ENCODE measurements at regions not wholly inside any gene's neighbourhood (a gene's known extent, or its start where the extent isn't known, plus 50 kb on each side); places are given as distances from the start of the nearest gene placed in this dataset.
A peak's percentile ranks its signal among the peaks of the same experiment; 100 is the strongest.
"Not testable (repeated sequence)": the region's sequence is repeated elsewhere in the genome, so short reads cannot be mapped to it uniquely, and the experiment has no call there.

DNA sequence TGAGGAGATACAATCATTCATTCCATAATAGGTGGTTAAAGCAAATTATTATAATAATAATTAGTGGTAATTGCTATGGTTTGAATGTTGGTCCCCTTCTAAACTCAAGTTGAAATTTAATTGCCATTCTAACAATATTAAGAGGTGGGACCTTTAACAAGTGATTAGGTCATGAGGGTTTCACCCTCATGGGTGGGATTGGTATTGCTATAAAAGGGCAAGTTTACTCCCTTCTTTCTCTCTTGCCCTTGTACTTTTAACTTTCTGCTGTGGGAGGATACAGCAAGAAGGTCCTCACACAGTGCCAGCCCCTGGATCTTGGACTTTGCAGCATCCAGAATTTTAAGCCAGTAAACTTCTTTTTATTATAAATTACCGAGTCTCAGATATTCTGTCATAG lies 101.9 kb upstream of the PARP8 start:
- Mint-ChIP-seq H3K27ac (peak overlapping the region; percentile 50), H3K9me3 (peaks cover 41% of the 10 kb centered on the region), H3K4me1 (ENCODE audit: low read depth) (peaks cover 37% of the 10 kb centered on the region), H3K36me3 (ENCODE audit: low read depth) (peaks cover 33% of the 10 kb centered on the region), H3K27me3 (ENCODE audit: low read depth) (no peaks in the 10 kb centered on the region), H3K4me3 (peak overlapping the region; percentile 62)
- no peak for DNase-seq (ENCODE audit: low spot score)

- DNase-seq (ENCODE audit: low spot score) = no peak
- Mint-ChIP-seq H3K4me1 (ENCODE audit: low read depth) (peaks cover 11% of the 10 kb centered on the region), H3K9me3 (peaks cover 30% of the 10 kb centered on the region), H3K27ac (no peak overlapping the region), H3K36me3 (ENCODE audit: low read depth) (peaks cover 16% of the 10 kb centered on the region), H3K4me3 (peak overlapping the region; percentile 28), H3K27me3 (ENCODE audit: low read depth) (no peaks in the 10 kb centered on the region)
Observed at GRCh38 chr5:50574121-50574520, 92.3 kb upstream of the PARP8 start.

DNA sequence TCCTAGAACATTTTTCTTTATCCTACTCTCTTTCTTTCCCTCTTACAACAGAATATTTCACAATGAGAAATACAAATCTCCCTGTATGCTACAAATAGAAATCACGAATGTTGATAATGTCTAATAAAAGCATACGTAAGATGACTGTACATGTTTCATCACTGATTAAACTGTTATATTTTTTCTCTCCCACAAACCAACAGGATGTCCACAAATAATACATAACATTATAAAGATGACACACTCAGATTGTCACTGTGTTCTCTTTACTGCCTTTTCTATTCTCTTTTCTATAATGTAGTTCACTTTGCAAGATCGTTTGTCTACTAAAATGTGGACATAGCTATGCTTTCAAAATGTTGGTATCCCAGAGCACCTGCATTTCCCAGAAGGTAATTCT lies 90.7 kb upstream of the PARP8 start:
- Mint-ChIP-seq H3K4me3 (no peak overlapping the region), H3K27ac (no peak overlapping the region), H3K27me3 (ENCODE audit: low read depth) (no peaks in the 10 kb centered on the region)

DNA sequence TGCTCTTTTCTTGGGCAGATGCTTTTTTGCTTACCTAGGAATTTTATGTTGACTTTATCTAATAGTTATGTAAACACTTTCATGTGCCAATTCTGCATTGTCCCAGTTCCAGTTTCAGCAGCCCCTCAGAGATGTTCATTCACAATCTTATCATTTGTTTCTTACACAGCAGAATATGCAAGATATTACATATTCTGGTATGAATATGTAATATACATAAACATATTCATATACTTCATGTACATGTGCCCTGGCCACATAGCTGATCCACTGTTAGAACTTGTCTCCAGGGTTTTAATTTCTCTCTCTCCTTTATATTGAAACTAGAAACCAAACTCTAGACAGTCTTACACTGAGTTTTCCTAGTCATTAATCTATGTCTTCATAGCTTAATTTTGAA lies 90.2 kb upstream of the PARP8 start:
- Mint-ChIP-seq H3K9me3 (peaks cover 19% of the 10 kb centered on the region), H3K27ac (no peak overlapping the region), H3K27me3 (ENCODE audit: low read depth) (no peaks in the 10 kb centered on the region), H3K36me3 (ENCODE audit: low read depth) (peaks cover 10% of the 10 kb centered on the region), H3K4me3 (no peak overlapping the region), H3K4me1 (ENCODE audit: low read depth) (peaks cover 11% of the 10 kb centered on the region)
- DNase-seq (ENCODE audit: low spot score) = no peak

More for the DNA sequence above, 90.7 kb upstream of the PARP8 start:
- Mint-ChIP-seq H3K4me1 (ENCODE audit: low read depth) (peaks cover 11% of the 10 kb centered on the region), H3K36me3 (ENCODE audit: low read depth) (peaks cover 12% of the 10 kb centered on the region), H3K9me3 (peaks cover 23% of the 10 kb centered on the region)
- DNase-seq (ENCODE audit: low spot score) = no peak

DNA sequence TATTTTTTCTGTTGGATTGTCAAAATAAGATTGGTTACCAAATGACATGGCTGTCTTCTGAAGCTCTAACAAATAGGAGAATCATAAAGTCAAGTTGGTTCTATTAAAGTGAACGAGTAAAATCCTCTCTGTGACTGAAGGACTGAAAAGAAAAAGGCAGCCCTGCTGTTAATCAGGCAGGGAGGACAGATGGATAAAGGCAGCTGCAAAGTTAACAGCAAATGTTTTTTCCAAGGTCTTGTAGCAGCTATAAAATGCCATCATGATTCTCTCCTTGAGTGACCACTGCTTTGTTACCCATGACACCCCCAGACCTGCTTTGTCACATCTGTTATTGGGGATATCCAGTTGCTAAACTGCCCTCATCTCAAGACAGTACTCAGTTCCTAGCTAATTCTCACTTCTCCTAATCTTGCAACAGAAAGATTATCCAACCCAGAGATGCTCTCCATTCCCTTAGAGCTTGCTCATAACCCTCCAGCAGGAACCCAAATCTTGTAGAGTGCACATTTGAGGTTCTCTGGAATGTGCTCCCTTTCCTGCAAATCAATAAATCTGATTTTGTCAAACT lies 89.7 kb upstream of the PARP8 start:
- no peak overlapping the region for H3K4me3 Mint-ChIP-seq
- H3K9me3 Mint-ChIP-seq = peaks cover 14% of the 10 kb centered on the region
- peaks cover 10% of the 10 kb centered on the region for H3K4me1 Mint-ChIP-seq (ENCODE audit: low read depth)
- H3K27me3 Mint-ChIP-seq (ENCODE audit: low read depth) = no peaks in the 10 kb centered on the region
- H3K36me3 Mint-ChIP-seq (ENCODE audit: low read depth) = peaks cover 7% of the 10 kb centered on the region
- DNase-seq (ENCODE audit: low spot score) = no peak
- H3K27ac Mint-ChIP-seq = no peak overlapping the region

GRCh38 chr5:50580506-50580905 lies 85.9 kb upstream of the PARP8 start:
- no peak overlapping the region for H3K27ac Mint-ChIP-seq
- DNase-seq (ENCODE audit: low spot score) = no peak
- no peak overlapping the region for H3K4me3 Mint-ChIP-seq
- peaks cover 12% of the 10 kb centered on the region for H3K4me1 Mint-ChIP-seq (ENCODE audit: low read depth)
- H3K27me3 Mint-ChIP-seq (ENCODE audit: low read depth) = no peaks in the 10 kb centered on the region
- H3K36me3 Mint-ChIP-seq (ENCODE audit: low read depth) = peaks cover 8% of the 10 kb centered on the region
- H3K9me3 Mint-ChIP-seq = peaks cover 13% of the 10 kb centered on the region

GRCh38 chr5:50581845-50582244 lies 84.6 kb upstream of the PARP8 start:
- not testable (repeated sequence) for DNase-seq (ENCODE audit: low spot score); H3K4me3 Mint-ChIP-seq; H3K27me3 Mint-ChIP-seq (ENCODE audit: low read depth); H3K27ac Mint-ChIP-seq; H3K4me1 Mint-ChIP-seq (ENCODE audit: low read depth)
- Mint-ChIP-seq H3K36me3 (ENCODE audit: low read depth) (peaks cover 11% of the 10 kb centered on the region), H3K9me3 (peaks cover 13% of the 10 kb centered on the region)

- no peak overlapping the region for H3K4me3 Mint-ChIP-seq
- peaks cover 12% of the 10 kb centered on the region for H3K36me3 Mint-ChIP-seq (ENCODE audit: low read depth)
- peaks cover 9% of the 10 kb centered on the region for H3K4me1 Mint-ChIP-seq (ENCODE audit: low read depth)
- H3K27ac Mint-ChIP-seq = no peak overlapping the region
- H3K9me3 Mint-ChIP-seq = peaks cover 13% of the 10 kb centered on the region
- DNase-seq (ENCODE audit: low spot score) = no peak
- no peaks in the 10 kb centered on the region for H3K27me3 Mint-ChIP-seq (ENCODE audit: low read depth)
Observed at GRCh38 chr5:50582699-50583098, 83.7 kb upstream of the PARP8 start.

GRCh38 chr5:50583621-50584020 lies 82.8 kb upstream of the PARP8 start:
- DNase-seq (ENCODE audit: low spot score) = no peak
- Mint-ChIP-seq H3K4me1 (ENCODE audit: low read depth) (peaks cover 11% of the 10 kb centered on the region), H3K9me3 (peaks cover 13% of the 10 kb centered on the region), H3K4me3 (no peak overlapping the region), H3K27ac (no peak overlapping the region), H3K27me3 (ENCODE audit: low read depth) (no peaks in the 10 kb centered on the region), H3K36me3 (ENCODE audit: low read depth) (peaks cover 14% of the 10 kb centered on the region)

DNA sequence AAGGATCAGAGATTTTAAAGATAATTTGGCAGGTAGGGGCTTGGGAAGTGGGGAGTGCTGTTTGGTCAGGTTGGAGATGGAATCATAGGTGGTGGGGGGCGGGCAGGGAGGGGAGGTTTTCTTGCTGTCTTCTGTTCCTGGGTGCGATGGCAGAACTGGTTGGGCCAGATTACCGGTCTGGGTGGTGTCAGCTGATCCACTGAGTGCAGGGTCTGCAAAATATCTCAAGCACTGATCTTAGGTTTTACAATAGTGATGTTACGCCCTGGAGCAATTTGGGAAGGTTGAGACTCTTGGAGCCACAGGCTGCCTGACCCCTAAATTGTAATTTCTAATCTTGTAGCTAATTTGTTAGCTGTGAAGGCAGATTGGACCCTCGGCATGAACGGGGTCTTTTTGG lies 78.0 kb upstream of the PARP8 start:
- not testable (repeated sequence) for H3K9me3 Mint-ChIP-seq; H3K27me3 Mint-ChIP-seq (ENCODE audit: low read depth); DNase-seq (ENCODE audit: low spot score); H3K4me3 Mint-ChIP-seq; H3K27ac Mint-ChIP-seq
- peaks cover 52% of the 10 kb centered on the region for H3K4me1 Mint-ChIP-seq (ENCODE audit: low read depth)
- H3K36me3 Mint-ChIP-seq (ENCODE audit: low read depth) = peaks cover 23% of the 10 kb centered on the region

DNA sequence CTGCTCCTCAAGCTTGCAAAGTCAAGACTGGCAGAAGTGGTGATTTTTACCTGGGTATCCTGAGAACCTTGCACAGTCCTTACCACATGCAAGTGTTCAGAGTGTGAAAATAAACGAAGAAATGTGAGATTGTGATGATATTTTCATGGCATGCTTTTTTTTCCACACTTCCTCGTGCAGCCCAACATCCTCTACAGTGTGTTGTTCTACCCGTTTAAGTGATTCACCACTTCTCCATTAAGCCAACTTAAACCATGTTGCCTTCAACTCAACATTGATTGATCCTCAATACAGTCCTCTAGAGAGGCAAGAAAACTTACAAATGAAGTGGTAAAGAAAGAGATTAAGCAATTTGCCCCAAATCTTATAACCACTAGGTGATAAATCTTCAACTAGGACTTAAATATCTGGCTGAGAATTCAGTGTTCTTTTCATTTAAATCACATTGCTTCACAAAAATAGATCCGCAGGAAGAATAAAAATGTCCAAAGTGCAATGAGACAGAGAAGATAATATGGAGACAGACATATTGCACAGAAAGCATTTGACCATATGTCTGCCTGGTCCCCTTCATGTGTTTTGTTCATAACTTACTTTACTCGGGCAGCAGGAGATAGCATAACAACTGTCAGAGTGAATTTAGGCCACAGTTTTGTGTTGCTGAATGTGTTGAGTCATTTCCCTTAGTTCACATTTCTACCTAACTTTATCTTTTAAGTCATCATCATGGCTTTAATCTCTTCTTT lies 75.8 kb upstream of the PARP8 start:
- Mint-ChIP-seq H3K27ac (peak overlapping the region; percentile 86), H3K4me1 (ENCODE audit: low read depth) (peaks cover 60% of the 10 kb centered on the region), H3K36me3 (ENCODE audit: low read depth) (peaks cover 27% of the 10 kb centered on the region), H3K9me3 (peaks cover 12% of the 10 kb centered on the region), H3K4me3 (peak overlapping the region; percentile 40)
- H3K27me3 Mint-ChIP-seq (ENCODE audit: low read depth); DNase-seq (ENCODE audit: low spot score): not testable (repeated sequence)

DNA sequence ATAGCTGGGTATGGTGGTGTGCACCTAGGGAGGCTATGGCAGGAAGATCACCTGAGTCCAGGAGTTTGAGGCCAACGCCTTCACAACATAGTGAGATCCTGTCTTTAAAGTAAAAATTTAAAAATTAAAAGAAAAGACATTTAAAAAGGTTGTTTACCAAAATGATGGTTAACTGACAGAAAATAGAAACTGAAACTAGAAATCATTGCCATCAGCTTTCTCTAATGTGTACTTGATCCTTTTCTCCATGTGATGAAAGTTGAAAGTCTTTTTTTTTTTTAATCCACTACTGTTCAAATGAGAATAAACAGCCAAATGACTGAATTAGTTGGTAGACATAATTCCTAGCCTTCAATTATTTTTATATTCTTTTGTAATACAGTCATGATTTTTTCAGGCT lies 75.1 kb upstream of the PARP8 start:
- peaks cover 60% of the 10 kb centered on the region for H3K4me1 Mint-ChIP-seq (ENCODE audit: low read depth)
- DNase-seq (ENCODE audit: low spot score); H3K27me3 Mint-ChIP-seq (ENCODE audit: low read depth): not testable (repeated sequence)
- H3K36me3 Mint-ChIP-seq (ENCODE audit: low read depth) = peaks cover 30% of the 10 kb centered on the region
- H3K9me3 Mint-ChIP-seq = peaks cover 13% of the 10 kb centered on the region
- peak overlapping the region; percentile 86 for H3K27ac Mint-ChIP-seq
- peak overlapping the region; percentile 40 for H3K4me3 Mint-ChIP-seq

DNA sequence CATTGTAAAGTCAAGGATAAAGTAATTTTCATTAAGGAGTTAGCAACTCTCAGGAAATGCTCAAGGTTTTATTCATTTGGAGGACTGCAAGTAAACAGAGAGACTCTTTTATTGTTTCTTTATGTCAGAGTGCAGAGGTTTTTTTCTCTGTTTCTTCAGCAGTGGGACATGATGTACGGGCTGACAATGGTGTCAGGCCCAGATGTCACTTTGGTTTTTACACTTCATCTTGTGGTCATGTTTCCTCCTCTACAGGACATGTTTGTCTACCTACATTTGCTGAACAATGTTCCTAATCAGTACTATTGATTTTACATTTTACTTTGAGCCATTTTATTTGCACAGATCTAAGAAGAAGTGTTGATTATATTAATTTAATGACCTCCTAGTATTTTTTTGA lies 72.8 kb upstream of the PARP8 start:
- Mint-ChIP-seq H3K36me3 (ENCODE audit: low read depth) (peaks cover 31% of the 10 kb centered on the region), H3K27me3 (ENCODE audit: low read depth) (no peaks in the 10 kb centered on the region), H3K4me3 (peak overlapping the region; percentile 48), H3K9me3 (peaks cover 30% of the 10 kb centered on the region), H3K4me1 (ENCODE audit: low read depth) (peaks cover 52% of the 10 kb centered on the region), H3K27ac (peak overlapping the region; percentile 87)
- peak; percentile 12 for DNase-seq (ENCODE audit: low spot score)

DNA sequence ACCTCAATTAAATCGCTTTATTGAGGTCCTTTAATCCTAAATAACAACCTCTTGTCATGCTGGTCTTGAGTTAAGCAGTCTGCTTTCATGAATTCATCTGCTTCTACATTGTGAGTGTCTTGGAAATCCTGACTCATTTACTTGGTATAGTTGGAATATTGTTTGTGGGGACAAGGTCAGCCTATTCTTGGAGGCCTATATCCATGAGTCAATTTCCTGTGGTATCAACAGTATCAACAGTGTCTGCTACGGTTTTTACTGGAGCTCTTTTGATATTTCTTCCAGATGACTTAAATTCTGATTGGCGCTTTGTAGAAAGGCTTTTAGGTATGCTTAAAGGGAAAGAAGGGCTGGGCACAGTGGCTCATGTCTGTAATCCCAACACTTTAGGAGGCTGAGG lies 71.2 kb upstream of the PARP8 start:
- Mint-ChIP-seq H3K27ac (no peak overlapping the region), H3K4me3 (no peak overlapping the region), H3K4me1 (ENCODE audit: low read depth) (peaks cover 49% of the 10 kb centered on the region), H3K27me3 (ENCODE audit: low read depth) (no peaks in the 10 kb centered on the region), H3K36me3 (ENCODE audit: low read depth) (peaks cover 35% of the 10 kb centered on the region), H3K9me3 (peaks cover 39% of the 10 kb centered on the region)
- no peak for DNase-seq (ENCODE audit: low spot score)

Measured in T-helper 2 cell treated with Interferon-gamma antibody and Interleukin-4, amounts not matched to agents 5 μg/mL and 100 μg/mL, for 36 hours (primary cell).